A673 (cell line): ENCODE measurements at regions not wholly inside any gene's neighbourhood (a gene's known extent, or its start where the extent isn't known, plus 50 kb on each side); places are given as distances from the start of the nearest gene placed in this dataset.

Experiments
- BruUV-seq: library from RNA; stranded (reverse); fragments of 400-500 nt; replicated peaks from 2 replicates; lab custom pipeline; 2021; lab: Mats Ljungman, UMichigan
- CTCF ChIA-PET: fragments of 300-600 bp; sonication (Branson Sonifier 250); formaldehyde crosslinking; loops from one replicate; lab custom pipeline; 2022; ENCODE audit warnings: antibody characterized with exemption; lab: Charles Lee
- POLR2A ChIA-PET: fragments of 300-600 bp; sonication (Branson Sonifier 250); formaldehyde crosslinking; loops from one replicate; lab custom pipeline; 2022; ENCODE audit warnings: antibody characterized with exemption; ENCODE audit not compliant: low non-redundant PET; lab: Charles Lee
- DNase-seq: peaks from one replicate; pipeline ENCODE4 v3.0.0-alpha.2; 2015; ENCODE audit warnings: low spot score
- H3K27ac ChIP-seq: fragments of 200-600 bp; sonication (generic); 2 replicates; pipeline ENCODE4 v1.5.1; 2016; ENCODE audit warnings: mixed run types, low read depth, mild to moderate bottlenecking, mixed read lengths, antibody characterized with exemption, low read length; ENCODE audit not compliant: poor library complexity, severe bottlenecking
- H3K27me3 ChIP-seq: fragments of 200-600 bp; sonication (generic); replicated peaks from 2 replicates; pipeline ENCODE4 v1.6.1; 2017; ENCODE audit warnings: mixed run types, low read depth, mild to moderate bottlenecking, mixed read lengths, antibody characterized with exemption, low read length; ENCODE audit not compliant: insufficient read depth, poor library complexity
- H3K36me3 ChIP-seq: fragments of 200-600 bp; sonication (generic); 2 replicates; pipeline ENCODE4 v1.6.1; 2016; ENCODE audit warnings: mixed run types, mild to moderate bottlenecking, mixed read lengths, antibody characterized with exemption, low read length; ENCODE audit not compliant: insufficient read depth, poor library complexity, severe bottlenecking
- H3K4me1 ChIP-seq: fragments of 200-600 bp; sonication (generic); 2 replicates; pipeline ENCODE4 v1.6.1; 2017; ENCODE audit warnings: mixed run types, mild to moderate bottlenecking, mixed read lengths, antibody characterized with exemption, low read length; ENCODE audit not compliant: insufficient read depth, poor library complexity, severe bottlenecking
- H3K4me3 ChIP-seq: fragments of 200-600 bp; sonication (generic); 2 replicates; pipeline ENCODE4 v1.5.1; 2016; ENCODE audit warnings: low read depth, mixed run types, mild to moderate bottlenecking, mixed read lengths, low read length; ENCODE audit not compliant: poor library complexity, severe bottlenecking
- H3K9me3 ChIP-seq: fragments of 200-600 bp; sonication (generic); 2 replicates; pipeline ENCODE4 v1.6.1; 2016; ENCODE audit warnings: mixed run types, low read depth, mild to moderate bottlenecking, mixed read lengths, antibody characterized with exemption, low read length; ENCODE audit not compliant: poor library complexity, severe bottlenecking
- EZH2 ChIP-seq: fragments of 200-600 bp; sonication (generic); IDR thresholded peaks from 2 replicates; pipeline ENCODE4 v1.6.1; 2017; ENCODE audit warnings: borderline replicate concordance, low read depth, mild to moderate bottlenecking, mixed read lengths, antibody characterized with exemption, low read length; ENCODE audit not compliant: poor library complexity, severe bottlenecking
- intact Hi-C: fragments of 100-400 bp; cut with micrococcal nuclease; formaldehyde crosslinking; loops from one replicate; pipeline ENCODE4 v1.10.0; 2022; ENCODE audit not compliant: unreplicated experiment
- TF ChIP-seq, protein P1 (sequence below): fragments of 300-800, 200-600 bp; sonication (generic); conservative IDR thresholded peaks from 2 replicates; pipeline ENCODE4 v1.5.1; 2017; ENCODE audit warnings: low read depth, mild to moderate bottlenecking, antibody characterized with exemption, low read length, moderate library complexity, mixed read lengths

DNA sequence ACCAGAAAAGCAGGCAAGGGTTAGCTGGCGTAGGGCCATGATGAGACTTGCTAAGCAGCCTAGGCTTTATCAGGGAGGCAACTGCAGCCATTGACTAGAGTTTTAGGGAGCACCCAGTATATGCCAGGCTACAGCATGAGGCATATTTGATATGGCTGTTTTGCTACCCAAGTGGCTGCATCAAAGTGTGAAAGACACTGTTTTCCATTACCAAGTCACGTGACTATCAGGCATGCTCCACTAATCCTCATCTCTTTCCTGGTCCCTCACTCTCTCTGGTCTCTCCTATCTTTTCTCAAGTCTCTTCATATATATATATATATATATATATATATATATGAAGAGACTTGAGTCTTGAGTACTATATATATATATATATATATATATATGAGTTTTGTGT is 206.7 kb upstream of the POU3F1 start:
- TF ChIP-seq, protein P1, sequence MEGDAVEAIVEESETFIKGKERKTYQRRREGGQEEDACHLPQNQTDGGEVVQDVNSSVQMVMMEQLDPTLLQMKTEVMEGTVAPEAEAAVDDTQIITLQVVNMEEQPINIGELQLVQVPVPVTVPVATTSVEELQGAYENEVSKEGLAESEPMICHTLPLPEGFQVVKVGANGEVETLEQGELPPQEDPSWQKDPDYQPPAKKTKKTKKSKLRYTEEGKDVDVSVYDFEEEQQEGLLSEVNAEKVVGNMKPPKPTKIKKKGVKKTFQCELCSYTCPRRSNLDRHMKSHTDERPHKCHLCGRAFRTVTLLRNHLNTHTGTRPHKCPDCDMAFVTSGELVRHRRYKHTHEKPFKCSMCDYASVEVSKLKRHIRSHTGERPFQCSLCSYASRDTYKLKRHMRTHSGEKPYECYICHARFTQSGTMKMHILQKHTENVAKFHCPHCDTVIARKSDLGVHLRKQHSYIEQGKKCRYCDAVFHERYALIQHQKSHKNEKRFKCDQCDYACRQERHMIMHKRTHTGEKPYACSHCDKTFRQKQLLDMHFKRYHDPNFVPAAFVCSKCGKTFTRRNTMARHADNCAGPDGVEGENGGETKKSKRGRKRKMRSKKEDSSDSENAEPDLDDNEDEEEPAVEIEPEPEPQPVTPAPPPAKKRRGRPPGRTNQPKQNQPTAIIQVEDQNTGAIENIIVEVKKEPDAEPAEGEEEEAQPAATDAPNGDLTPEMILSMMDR, result no peak
- no peak for TF ChIP-seq EZH2
- BruUV-seq, result no TSS peak
- no peak overlapping the region for H3K27ac ChIP-seq

GRCh38 chr1:38250356-38250755 is 203.8 kb upstream of the POU3F1 start:
- H3K27ac ChIP-seq, result no peak overlapping the region
- no peak overlapping the region for H3K4me3 ChIP-seq
- intact Hi-C loops, result no loop called here
- no peaks in the 10 kb centered on the region for H3K9me3 ChIP-seq
- ChIA-PET CTCF (no interaction called here), POLR2A (no interaction called here)
- H3K36me3 ChIP-seq, result no peaks in the 10 kb centered on the region
- H3K27me3 ChIP-seq, result no peaks in the 10 kb centered on the region
- no peak for DNase-seq
- TF ChIP-seq, protein P1, result no peak
- no peak for TF ChIP-seq EZH2
- no peaks in the 10 kb centered on the region for H3K4me1 ChIP-seq
- BruUV-seq, result no TSS peak

More for the DNA sequence above, 206.7 kb upstream of the POU3F1 start:
- no peaks in the 10 kb centered on the region for H3K9me3 ChIP-seq
- ChIA-PET CTCF (no interaction called here), POLR2A (no interaction called here)
- no peaks in the 10 kb centered on the region for H3K36me3 ChIP-seq
- H3K27me3 ChIP-seq, result no peaks in the 10 kb centered on the region
- no peak overlapping the region for H3K4me3 ChIP-seq
- H3K4me1 ChIP-seq, result no peaks in the 10 kb centered on the region
- intact Hi-C loops, result no loop called here
- no peak for DNase-seq

- CTCF ChIA-PET, result no interaction called here
- Histone ChIP-seq H3K4me3 (no peak overlapping the region), H3K4me1 (no peaks in the 10 kb centered on the region), H3K9me3 (no peaks in the 10 kb centered on the region), H3K27me3 (no peaks in the 10 kb centered on the region), H3K27ac (no peak overlapping the region), H3K36me3 (no peaks in the 10 kb centered on the region)
- no peak for TF ChIP-seq EZH2
- TF ChIP-seq, protein P1, result no peak
- intact Hi-C loops, result no loop called here
- POLR2A ChIA-PET, result no interaction called here
- DNase-seq, result no peak
- no TSS peak for BruUV-seq
Observed at GRCh38 chr1:38249001-38249400, 202.4 kb upstream of the POU3F1 start.
